Thyroid gland (tissue), 4 donors: ENCODE measurements at regions not wholly inside any gene's neighbourhood (a gene's known extent, or its start where the extent isn't known, plus 50 kb on each side); places are given as distances from the start of the nearest gene placed in this dataset.

Source experiments
- DNase-seq, 2 donors: peaks; one replicate each; pipeline ENCODE4 v3.0.0-alpha.2; 2019
- H3K27ac ChIP-seq, 3 donors: fragments of 200-600 bp; sonication (generic); 1 replicate in 2 of 3; 2 replicates in 1 of 3; pipeline ENCODE4 v1.5.1; 2016 to 2019; ENCODE audit warnings: mild to moderate bottlenecking in 1 of 3, moderate library complexity in 1 of 3
- H3K27me3 ChIP-seq: fragments of 200-600 bp; sonication (generic); one replicate; pipeline ENCODE4 v1.5.1; 2019
- H3K36me3 ChIP-seq, 2 donors: fragments of 200-600 bp; sonication (generic); one replicate each; pipeline ENCODE4 v1.5.1; 2016 to 2019
- H3K4me1 ChIP-seq, 2 donors: fragments of 200-600 bp; sonication (generic); one replicate each; pipeline ENCODE4 v1.5.1; 2017 to 2019
- H3K4me3 ChIP-seq, 3 donors: fragments of 200-600 bp; sonication (generic); replicated peaks in 1 of 3; 1 replicate in 2 of 3; 2 replicates in 1 of 3; pipeline ENCODE4 v1.5.1; 2016; ENCODE audit warnings: mild to moderate bottlenecking in 1 of 3
- H3K9me3 ChIP-seq: fragments of 200-600 bp; sonication (generic); one replicate; pipeline ENCODE4 v1.5.1; 2017
- POLR2A ChIP-seq, 2 donors: fragments of 450-650 bp; IDR thresholded peaks; one replicate each; pipeline ENCODE4 v1.6.1; 2017; ENCODE audit warnings: antibody characterized with exemption in 2 of 2, mild to moderate bottlenecking in 2 of 2, moderate library complexity in 1 of 2
- WGBS, 2 donors: methylation state at CpG; one replicate each; pipeline ENCODE4 v1.1.5; 2017; 5-methylcytosine and 5-hydroxymethylcytosine counted together
- intact Hi-C: fragments of 100-400 bp; cut with DNase I; formaldehyde crosslinking; loops from one replicate; pipeline ENCODE4 v1.15.1; 2023
- TF ChIP-seq, protein P1 (sequence below), 6 experiments: fragments of 200-600 bp in 3 of 6; fragments of 450-650 bp in 3 of 6; sonication (generic) in 3 of 6; IDR thresholded peaks; one replicate each; pipeline ENCODE4 v1.5.1; 2016 to 2019; ENCODE audit warnings: antibody characterized with exemption in 6 of 6, mild to moderate bottlenecking in 2 of 6, inconsistent platforms in 1 of 6, moderate library complexity in 1 of 6

DNA sequence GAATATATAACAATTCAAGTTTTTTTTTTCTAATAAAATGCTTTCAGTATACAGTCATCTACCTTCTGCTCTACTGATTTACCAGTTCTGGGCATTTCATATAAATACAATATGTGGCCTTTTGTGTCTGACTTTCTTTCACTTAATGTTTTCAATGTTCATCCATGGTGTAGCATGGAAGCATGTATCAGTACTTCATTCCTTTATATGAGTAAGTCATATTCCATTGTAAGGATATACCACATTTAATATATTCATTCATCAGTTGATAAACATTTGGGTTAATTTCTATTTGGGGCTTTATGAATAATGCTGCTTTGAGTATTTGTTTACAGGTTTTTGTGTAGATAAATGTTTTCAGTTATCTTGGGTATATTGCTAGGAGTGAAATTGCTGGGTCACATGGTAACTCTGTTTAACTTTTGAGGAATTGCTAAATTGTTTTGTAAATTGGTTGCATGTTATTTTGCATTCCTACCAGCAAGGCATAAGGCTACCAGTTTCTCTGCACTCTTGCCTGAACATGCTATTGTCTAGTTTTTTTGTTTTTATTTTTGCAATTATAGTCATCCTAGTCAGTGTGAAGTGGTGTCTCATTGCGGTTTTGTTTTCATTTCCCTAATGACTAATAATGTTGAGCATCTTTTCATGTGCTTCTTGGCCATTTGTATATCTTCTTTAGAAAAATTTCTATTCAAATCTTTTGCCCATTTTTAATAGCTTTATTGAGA, 206.1 kb downstream of the TM2D1 start:
- no peaks in the 10 kb centered on the region for H3K27me3 ChIP-seq
- TF ChIP-seq, protein P1, sequence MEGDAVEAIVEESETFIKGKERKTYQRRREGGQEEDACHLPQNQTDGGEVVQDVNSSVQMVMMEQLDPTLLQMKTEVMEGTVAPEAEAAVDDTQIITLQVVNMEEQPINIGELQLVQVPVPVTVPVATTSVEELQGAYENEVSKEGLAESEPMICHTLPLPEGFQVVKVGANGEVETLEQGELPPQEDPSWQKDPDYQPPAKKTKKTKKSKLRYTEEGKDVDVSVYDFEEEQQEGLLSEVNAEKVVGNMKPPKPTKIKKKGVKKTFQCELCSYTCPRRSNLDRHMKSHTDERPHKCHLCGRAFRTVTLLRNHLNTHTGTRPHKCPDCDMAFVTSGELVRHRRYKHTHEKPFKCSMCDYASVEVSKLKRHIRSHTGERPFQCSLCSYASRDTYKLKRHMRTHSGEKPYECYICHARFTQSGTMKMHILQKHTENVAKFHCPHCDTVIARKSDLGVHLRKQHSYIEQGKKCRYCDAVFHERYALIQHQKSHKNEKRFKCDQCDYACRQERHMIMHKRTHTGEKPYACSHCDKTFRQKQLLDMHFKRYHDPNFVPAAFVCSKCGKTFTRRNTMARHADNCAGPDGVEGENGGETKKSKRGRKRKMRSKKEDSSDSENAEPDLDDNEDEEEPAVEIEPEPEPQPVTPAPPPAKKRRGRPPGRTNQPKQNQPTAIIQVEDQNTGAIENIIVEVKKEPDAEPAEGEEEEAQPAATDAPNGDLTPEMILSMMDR (IDR thresholded peaks at IDR 0.05) = no peak
- no peak for TF ChIP-seq POLR2A (IDR thresholded peaks at IDR 0.05)
- H3K9me3 ChIP-seq = no peaks in the 10 kb centered on the region
- no peaks in the 10 kb centered on the region for H3K36me3 ChIP-seq
- no peaks in the 10 kb centered on the region for H3K4me1 ChIP-seq
- no peak for DNase-seq
- 88 to 96% methylated on average over 1 of the region's 1 CpG for WGBS, 2 donors
- H3K27ac ChIP-seq = no peak overlapping the region
- H3K4me3 ChIP-seq = no peak overlapping the region
- intact Hi-C loops = no loop called here

DNA sequence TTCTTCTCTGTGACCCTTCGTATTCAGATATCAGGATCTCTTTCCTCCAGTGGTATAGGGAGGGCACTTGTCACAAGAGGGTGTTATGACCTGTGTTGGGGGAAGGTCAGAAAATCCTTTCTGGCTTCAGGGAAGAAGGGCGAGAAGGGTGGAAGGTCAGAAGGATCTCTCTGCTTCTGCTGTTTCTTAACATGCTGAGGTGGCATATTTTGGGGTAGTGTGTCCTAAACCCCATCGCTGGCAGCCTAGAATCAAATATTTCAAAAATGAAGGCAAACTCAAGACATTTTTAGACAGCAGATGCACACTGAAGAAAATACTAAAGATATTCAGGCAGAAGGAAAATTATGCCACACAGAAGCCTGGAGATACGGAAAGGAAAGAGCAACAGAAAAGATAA, 207.6 kb downstream of the TM2D1 start:
- DNase-seq = no peak
- H3K36me3 ChIP-seq = no peaks in the 10 kb centered on the region
- no peaks in the 10 kb centered on the region for H3K9me3 ChIP-seq
- TF ChIP-seq POLR2A (IDR thresholded peaks at IDR 0.05) = no peak
- TF ChIP-seq, protein P1 (IDR thresholded peaks at IDR 0.05) = no peak
- WGBS, 2 donors = 89 to 95% methylated on average over 4 of the region's 4 CpGs
- no peak overlapping the region for H3K4me3 ChIP-seq
- no peaks in the 10 kb centered on the region for H3K4me1 ChIP-seq
- H3K27ac ChIP-seq = no peak overlapping the region
- no peaks in the 10 kb centered on the region for H3K27me3 ChIP-seq
- intact Hi-C loops = no loop called here

DNA sequence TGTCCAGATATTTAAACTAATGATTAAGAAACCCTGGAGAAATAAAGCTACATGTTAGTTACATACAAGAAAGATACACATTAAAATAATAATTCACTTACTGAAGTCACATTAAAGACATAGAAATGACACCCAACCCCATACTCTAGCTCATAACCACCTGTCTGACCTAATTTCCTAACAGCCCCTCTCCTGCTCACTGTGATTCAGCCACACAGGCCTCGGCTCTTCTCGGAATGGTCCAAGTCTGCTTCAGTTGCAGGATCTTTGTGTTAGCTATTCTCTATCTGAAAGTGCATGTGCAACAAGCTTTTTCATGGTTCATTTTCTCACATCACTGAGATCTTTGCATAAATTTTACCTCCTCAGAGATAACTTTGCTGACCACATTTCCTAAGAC, 209.8 kb downstream of the TM2D1 start:
- H3K9me3 ChIP-seq = no peaks in the 10 kb centered on the region
- H3K27me3 ChIP-seq = no peaks in the 10 kb centered on the region
- H3K4me1 ChIP-seq = no peaks in the 10 kb centered on the region
- no peak for DNase-seq
- H3K4me3 ChIP-seq = no peak overlapping the region
- TF ChIP-seq POLR2A (IDR thresholded peaks at IDR 0.05) = no peak
- TF ChIP-seq, protein P1 (IDR thresholded peaks at IDR 0.05) = no peak
- intact Hi-C loops = no loop called here
- H3K36me3 ChIP-seq = no peaks in the 10 kb centered on the region
- WGBS, 2 donors = 91 to 99% methylated on average over 2 of the region's 2 CpGs
- H3K27ac ChIP-seq = no peak overlapping the region
